ENCODE measurements at regions not wholly inside any gene's neighbourhood (a gene's known extent, or its start where the extent isn't known, plus 50 kb on each side); places are given as distances from the start of the nearest gene placed in this dataset.
"Not testable (repeated sequence)": the region's sequence is repeated elsewhere in the genome, so short reads cannot be mapped to it uniquely, and the experiment has no call there.

DNA sequence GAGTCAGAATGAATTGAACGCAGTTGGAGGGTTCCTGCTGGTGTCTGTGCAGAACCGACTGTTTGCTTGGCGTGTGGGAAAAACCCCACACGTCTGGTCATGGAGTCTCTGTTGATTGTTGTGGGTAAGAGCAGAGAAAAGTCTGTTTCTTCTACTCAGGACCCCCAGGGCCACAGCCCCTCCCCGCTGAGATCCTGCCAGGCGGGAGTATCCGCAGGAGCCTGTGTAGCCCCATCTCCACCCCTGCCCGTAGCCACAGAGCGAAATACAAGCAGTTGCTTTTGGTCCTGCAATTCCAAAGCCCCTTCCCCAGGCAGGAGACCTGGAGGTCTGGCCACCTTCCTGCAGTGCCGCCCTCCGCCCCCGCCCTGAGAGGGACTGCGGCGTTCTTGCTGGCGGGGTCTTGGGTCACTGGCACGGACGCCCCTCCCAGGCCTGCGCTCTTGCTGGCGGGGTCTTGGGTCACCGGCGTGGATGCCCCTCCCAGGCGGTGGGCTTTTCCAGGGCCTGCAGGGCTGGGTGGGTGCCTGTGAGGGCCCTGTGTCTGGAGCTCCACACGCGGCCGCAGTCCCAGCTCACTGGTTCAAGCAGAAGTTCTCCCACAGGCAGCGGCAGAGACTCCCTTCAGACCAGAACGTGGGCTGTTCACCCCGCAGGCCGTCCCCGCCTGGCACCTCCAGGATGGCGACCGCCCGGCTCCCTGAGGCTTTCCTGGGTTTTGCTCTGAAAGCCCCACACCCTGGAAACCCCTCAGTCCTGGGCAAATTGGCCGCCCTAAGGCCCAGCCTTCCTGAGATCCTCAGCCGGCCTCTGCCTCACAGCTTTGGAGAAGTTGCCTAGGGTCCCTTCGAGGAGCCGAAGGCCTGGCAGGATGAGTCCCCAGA, 76.0 kb upstream of the CTDP1 start:
- TF ChIP-seq EZH2 (IDR thresholded peaks at IDR 0.05; ENCODE audit: borderline replicate concordance) (no peak), EZH2phosphoT487 (IDR thresholded peaks at IDR 0.05; ENCODE audit: low read depth, severe bottlenecking, unreplicated experiment) (no peak)
- TF ChIP-seq, protein P1, sequence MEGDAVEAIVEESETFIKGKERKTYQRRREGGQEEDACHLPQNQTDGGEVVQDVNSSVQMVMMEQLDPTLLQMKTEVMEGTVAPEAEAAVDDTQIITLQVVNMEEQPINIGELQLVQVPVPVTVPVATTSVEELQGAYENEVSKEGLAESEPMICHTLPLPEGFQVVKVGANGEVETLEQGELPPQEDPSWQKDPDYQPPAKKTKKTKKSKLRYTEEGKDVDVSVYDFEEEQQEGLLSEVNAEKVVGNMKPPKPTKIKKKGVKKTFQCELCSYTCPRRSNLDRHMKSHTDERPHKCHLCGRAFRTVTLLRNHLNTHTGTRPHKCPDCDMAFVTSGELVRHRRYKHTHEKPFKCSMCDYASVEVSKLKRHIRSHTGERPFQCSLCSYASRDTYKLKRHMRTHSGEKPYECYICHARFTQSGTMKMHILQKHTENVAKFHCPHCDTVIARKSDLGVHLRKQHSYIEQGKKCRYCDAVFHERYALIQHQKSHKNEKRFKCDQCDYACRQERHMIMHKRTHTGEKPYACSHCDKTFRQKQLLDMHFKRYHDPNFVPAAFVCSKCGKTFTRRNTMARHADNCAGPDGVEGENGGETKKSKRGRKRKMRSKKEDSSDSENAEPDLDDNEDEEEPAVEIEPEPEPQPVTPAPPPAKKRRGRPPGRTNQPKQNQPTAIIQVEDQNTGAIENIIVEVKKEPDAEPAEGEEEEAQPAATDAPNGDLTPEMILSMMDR (IDR thresholded peaks at IDR 0.05; ENCODE audit: poor library complexity) = no peak
- Histone ChIP-seq H3K36me3 (replicated peaks; ENCODE audit: insufficient read depth, low read depth) (no peaks in the 10 kb centered on the region), H3K4me2 (no peak overlapping the region), H3K4me1 (ENCODE audit: insufficient read depth) (peaks cover 6% of the 10 kb centered on the region), H3K27me3 (no peaks in the 10 kb centered on the region), H3K9me2 (replicated peaks; ENCODE audit: insufficient read depth) (no peaks in the 10 kb centered on the region), H4K20me1 (ENCODE audit: insufficient read depth, poor library complexity, severe bottlenecking) (no peaks in the 10 kb centered on the region), H3K27ac (no peak overlapping the region), H3K4me3 (no peak overlapping the region), H3K9me3 (ENCODE audit: low read depth) (no peaks in the 10 kb centered on the region), H2AFZ (no peak overlapping the region), H3K79me2 (no peaks in the 10 kb centered on the region)
- 95% methylated on average over 33 of the region's 37 CpGs for WGBS (ENCODE audit: low lambda C conversion rate, missing lambda C conversion rate)
- DNase-seq (ENCODE audit: low spot score) = no peak

DNA sequence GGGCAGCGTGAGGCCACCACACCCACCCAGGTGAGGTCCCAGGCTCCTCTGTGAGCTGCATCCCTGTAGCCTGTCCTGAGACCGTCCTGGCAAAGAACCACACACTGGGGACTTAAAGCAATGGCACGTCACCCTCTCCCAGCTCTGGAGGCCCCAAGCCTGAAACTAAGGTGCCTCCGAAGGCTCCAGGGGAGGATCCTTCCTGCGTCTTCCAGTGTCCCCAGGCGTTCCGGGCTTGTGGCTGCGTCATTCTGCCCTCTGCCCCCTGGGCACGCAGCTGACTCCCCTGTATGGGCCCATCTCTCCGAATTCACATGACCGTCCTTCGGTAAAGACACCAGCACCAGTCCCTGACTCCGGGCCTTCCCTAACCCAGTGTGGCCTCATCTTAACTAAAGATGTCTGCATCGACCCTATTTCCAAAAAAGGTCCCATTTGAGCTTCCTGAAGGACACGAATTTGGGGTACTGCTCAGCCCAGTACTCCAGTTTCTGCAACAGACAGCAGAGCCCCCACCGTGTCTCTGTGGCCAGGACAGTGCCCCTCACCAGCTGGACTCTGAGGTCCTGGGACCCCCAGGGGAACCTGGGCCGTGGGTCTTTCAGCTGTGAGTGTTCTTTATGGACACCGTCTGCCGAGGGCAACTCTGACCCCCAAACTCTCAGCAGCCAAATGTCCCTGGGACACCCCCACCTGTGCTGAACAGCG, 75.2 kb upstream of the CTDP1 start:
- Histone ChIP-seq H3K9me2 (replicated peaks; ENCODE audit: insufficient read depth) (no peaks in the 10 kb centered on the region), H3K4me2 (no peak overlapping the region), H3K27ac (no peak overlapping the region), H3K4me1 (ENCODE audit: insufficient read depth) (peaks cover 4% of the 10 kb centered on the region), H2AFZ (no peak overlapping the region), H4K20me1 (ENCODE audit: insufficient read depth, poor library complexity, severe bottlenecking) (no peaks in the 10 kb centered on the region), H3K36me3 (replicated peaks; ENCODE audit: insufficient read depth, low read depth) (no peaks in the 10 kb centered on the region), H3K4me3 (no peak overlapping the region), H3K27me3 (no peaks in the 10 kb centered on the region), H3K9me3 (ENCODE audit: low read depth) (no peaks in the 10 kb centered on the region), H3K79me2 (no peaks in the 10 kb centered on the region)
- 89% methylated on average over 20 of the region's 20 CpGs for WGBS (ENCODE audit: low lambda C conversion rate, missing lambda C conversion rate)
- TF ChIP-seq EZH2phosphoT487 (IDR thresholded peaks at IDR 0.05; ENCODE audit: low read depth, severe bottlenecking, unreplicated experiment) = no peak
- TF ChIP-seq, protein P1 (IDR thresholded peaks at IDR 0.05; ENCODE audit: poor library complexity) = no peak
- no peak for TF ChIP-seq EZH2 (IDR thresholded peaks at IDR 0.05; ENCODE audit: borderline replicate concordance)
- DNase-seq (ENCODE audit: low spot score) = no peak

DNA sequence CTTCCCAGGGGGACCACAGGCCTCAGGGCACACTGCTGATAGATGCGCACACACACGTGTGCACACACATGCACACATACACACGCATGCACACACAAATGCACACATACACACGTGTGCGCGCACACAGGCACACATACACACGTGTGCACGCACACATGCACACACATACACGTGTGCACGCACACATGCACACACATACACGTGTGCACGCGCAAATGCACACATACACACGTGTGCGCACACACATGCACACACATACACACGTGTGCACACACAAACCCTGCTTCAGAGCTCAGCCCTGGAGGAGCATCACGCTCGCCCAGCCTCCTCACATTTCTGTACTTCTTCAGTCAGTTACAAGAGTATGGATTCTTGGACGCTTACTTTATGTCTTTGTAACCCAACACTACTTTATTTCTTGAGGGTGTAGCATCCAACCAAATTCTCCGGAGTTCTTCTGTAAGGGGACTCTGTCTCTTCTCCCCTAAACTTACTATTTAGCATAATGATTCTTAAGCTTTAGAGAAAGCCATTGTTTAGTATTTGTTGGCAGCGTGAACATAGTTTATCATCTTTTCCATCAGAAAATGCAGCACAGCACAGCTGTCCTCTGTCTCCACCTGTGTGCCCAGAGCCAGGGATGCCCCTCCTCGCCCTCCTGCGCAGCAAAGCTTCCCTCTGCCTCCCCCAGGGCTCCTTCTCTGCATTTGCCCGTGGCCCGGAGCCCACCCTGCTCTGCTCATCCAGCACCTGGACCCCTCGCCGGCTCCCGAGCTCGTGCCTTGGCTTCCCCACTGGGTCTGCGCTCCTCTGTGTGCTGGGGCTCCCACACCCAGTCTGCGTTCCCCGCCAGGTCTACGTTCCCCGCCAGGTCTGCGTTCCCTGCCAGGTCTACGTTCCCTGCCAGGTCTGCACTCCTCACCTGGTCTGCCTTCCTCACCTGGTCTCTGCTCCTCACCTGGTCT, 74.4 kb upstream of the CTDP1 start:
- H3K4me2 ChIP-seq = no peak overlapping the region
- no peaks in the 10 kb centered on the region for H3K9me3 ChIP-seq (ENCODE audit: low read depth)
- TF ChIP-seq EZH2 (IDR thresholded peaks at IDR 0.05; ENCODE audit: borderline replicate concordance) (no peak), EZH2phosphoT487 (IDR thresholded peaks at IDR 0.05; ENCODE audit: low read depth, severe bottlenecking, unreplicated experiment) (no peak)
- TF ChIP-seq, protein P1 (IDR thresholded peaks at IDR 0.05; ENCODE audit: poor library complexity) = no peak
- no peaks in the 10 kb centered on the region for H3K4me1 ChIP-seq (ENCODE audit: insufficient read depth)
- no peaks in the 10 kb centered on the region for H3K27me3 ChIP-seq
- WGBS (ENCODE audit: low lambda C conversion rate, missing lambda C conversion rate) = 89% methylated on average over 33 of the region's 36 CpGs
- peak overlapping the region; percentile 58 for H3K27ac ChIP-seq
- H3K9me2 ChIP-seq (replicated peaks; ENCODE audit: insufficient read depth) = no peaks in the 10 kb centered on the region
- H3K79me2 ChIP-seq = no peaks in the 10 kb centered on the region
- DNase-seq (ENCODE audit: low spot score) = no peak
- H2AFZ ChIP-seq = no peak overlapping the region
- no peak overlapping the region for H3K4me3 ChIP-seq
- H3K36me3 ChIP-seq (replicated peaks; ENCODE audit: insufficient read depth, low read depth) = no peaks in the 10 kb centered on the region
- H4K20me1 ChIP-seq (ENCODE audit: insufficient read depth, poor library complexity, severe bottlenecking) = no peaks in the 10 kb centered on the region

DNA sequence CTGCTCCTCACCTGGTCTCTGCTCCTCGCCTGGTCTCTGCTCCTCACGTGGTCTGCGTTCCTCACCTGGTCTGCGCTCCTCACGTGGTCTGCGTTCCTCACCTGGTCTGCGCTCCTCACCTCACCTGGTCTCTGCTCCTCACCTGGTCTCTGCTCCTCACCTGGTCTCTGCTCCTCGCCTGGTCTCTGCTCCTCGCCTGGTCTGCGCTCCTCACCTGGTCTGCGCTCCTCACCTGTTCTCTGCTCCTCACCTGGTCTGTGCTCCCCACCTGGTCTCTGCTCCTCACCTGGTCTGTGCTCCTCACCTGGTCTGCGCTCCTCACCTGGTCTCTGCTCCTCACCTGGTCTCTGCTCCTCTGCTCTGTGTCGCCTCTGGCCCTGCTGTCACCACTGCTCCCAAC, 73.5 kb upstream of the CTDP1 start:
- 95% methylated on average over 2 of the region's 13 CpGs for WGBS (ENCODE audit: low lambda C conversion rate, missing lambda C conversion rate)
- H2AFZ ChIP-seq; H3K79me2 ChIP-seq; H3K27me3 ChIP-seq; H3K9me2 ChIP-seq (replicated peaks; ENCODE audit: insufficient read depth); H3K4me2 ChIP-seq; H4K20me1 ChIP-seq (ENCODE audit: insufficient read depth, poor library complexity, severe bottlenecking); H3K36me3 ChIP-seq (replicated peaks; ENCODE audit: insufficient read depth, low read depth); H3K9me3 ChIP-seq (ENCODE audit: low read depth); H3K27ac ChIP-seq; H3K4me1 ChIP-seq (ENCODE audit: insufficient read depth); H3K4me3 ChIP-seq; DNase-seq (ENCODE audit: low spot score): not testable (repeated sequence)
